HG02759 (cell line): ENCODE measurements at regions not wholly inside any gene's neighbourhood (a gene's known extent, or its start where the extent isn't known, plus 50 kb on each side); places are given as distances from the start of the nearest gene placed in this dataset.

Source experiments
- ATAC-seq: cut with Tn5 transposase; IDR thresholded peaks from one replicate; pipeline ENCODE4 v1.9.1; 2021; ENCODE audit warnings: mild to moderate bottlenecking, moderate library complexity; ENCODE audit not compliant: unreplicated experiment

DNA sequence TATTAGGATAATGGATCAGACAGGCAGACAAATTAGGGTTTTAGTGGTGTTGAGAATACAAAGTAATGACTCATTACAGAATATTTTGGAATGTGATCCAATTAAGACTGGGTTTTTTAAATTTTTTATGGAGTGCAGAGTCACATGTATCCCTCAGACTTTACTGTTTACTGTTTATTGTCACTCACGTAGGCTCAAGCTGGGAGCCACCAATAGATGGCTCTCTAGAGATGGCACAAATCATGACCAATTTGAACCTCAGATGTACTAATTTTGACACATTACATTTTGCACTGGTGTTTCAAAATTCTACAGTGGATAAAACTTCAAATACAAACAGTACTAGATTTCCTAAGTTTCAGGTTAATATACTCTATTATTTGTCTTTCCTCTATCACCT is 53.6 kb upstream of the ANO3 start:
- no peak for ATAC-seq
